Astrocyte of the spinal cord (primary cell): ENCODE measurements at regions not wholly inside any gene's neighbourhood (a gene's known extent, or its start where the extent isn't known, plus 50 kb on each side); places are given as distances from the start of the nearest gene placed in this dataset.

ENCODE experiments used
- DNase-seq: peaks from one replicate; pipeline ENCODE4 v3.0.0; 2011; ENCODE audit warnings: low read depth, low spot score
- H3K4me3 ChIP-seq: 2 replicates; pipeline ENCODE4 v1.5.1; 2011; ENCODE audit warnings: low read depth, mild to moderate bottlenecking, low read length, moderate library complexity
- CTCF ChIP-seq: IDR thresholded peaks from 2 replicates; pipeline ENCODE4 v1.5.1; 2012; ENCODE audit warnings: low read depth, mild to moderate bottlenecking, low read length, inconsistent platforms
- in situ Hi-C: cut with HindIII; loops from 2 replicates; pipeline ENCODE4 v1.10.0; 2017; ENCODE audit warnings: low sequenced_read_pairs

GRCh38 chr10:111999915-112000302 is 183.7 kb downstream of the GPAM start:
- no peak for DNase-seq
- in situ Hi-C loops, result no loop called here
- no peak overlapping the region for H3K4me3 ChIP-seq
- no peak for TF ChIP-seq CTCF

- no peak for TF ChIP-seq CTCF
- DNase-seq, result no peak
- H3K4me3 ChIP-seq, result no peak overlapping the region
- in situ Hi-C loops, result no loop called here
These were observed 183.1 kb downstream of the GPAM start for GRCh38 chr10:112000466-112000865.

GRCh38 chr10:112002206-112002605 is 181.4 kb downstream of the GPAM start:
- no peak for DNase-seq
- in situ Hi-C loops, result no loop called here
- no peak for TF ChIP-seq CTCF
- H3K4me3 ChIP-seq, result no peak overlapping the region

- no peak for DNase-seq
- no peak overlapping the region for H3K4me3 ChIP-seq
- no peak for TF ChIP-seq CTCF
- in situ Hi-C loops, result no loop called here
These were observed 179.5 kb downstream of the GPAM start for GRCh38 chr10:112004075-112004474.

GRCh38 chr10:112005044-112005443 is 178.5 kb downstream of the GPAM start:
- DNase-seq, result no peak
- in situ Hi-C loops, result no loop called here
- TF ChIP-seq CTCF, result no peak
- no peak overlapping the region for H3K4me3 ChIP-seq

GRCh38 chr10:112006407-112006806 is 177.2 kb downstream of the GPAM start:
- in situ Hi-C loops, result no loop called here
- H3K4me3 ChIP-seq, result no peak overlapping the region

More at GRCh38 chr10:112006407-112006806, 177.2 kb downstream of the GPAM start:
- DNase-seq, result no peak
- no peak for TF ChIP-seq CTCF
